ENCODE measurements at regions not wholly inside any gene's neighbourhood (a gene's known extent, or its start where the extent isn't known, plus 50 kb on each side); places are given as distances from the start of the nearest gene placed in this dataset.
A peak's percentile ranks its signal among the peaks of the same experiment; 100 is the strongest.

DNA sequence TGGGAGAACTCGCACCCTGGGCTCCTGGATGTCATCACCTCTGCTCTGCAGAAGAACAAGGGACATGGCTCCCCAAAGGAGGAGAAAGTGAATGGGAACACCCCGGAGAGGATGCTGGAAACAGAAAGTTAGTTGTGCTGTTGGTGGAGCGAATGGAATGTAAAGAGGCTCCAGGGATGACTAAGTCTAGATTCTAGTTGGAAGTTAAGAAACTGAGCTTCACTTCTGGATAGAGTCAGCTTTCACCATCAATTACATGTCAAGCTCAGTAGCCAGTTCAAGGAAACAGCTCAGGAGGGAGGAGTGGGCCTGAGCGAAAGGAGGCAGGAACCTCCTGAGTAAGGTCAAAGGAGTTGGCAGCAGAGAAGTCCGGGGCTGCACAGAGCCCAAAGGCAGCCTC lies 132.1 kb upstream of the ARID1B start:
- 86 to 94% (median 91%) methylated on average over 5 of the region's 5 CpGs for WGBS, 4 donors
- ATAC-seq (no peak), DNase-seq (no peak)
- H3K9me3 ChIP-seq, result peaks cover 0 to 6% (median 0%) of the 10 kb centered on the region in 12 donors
- H3K36me3 ChIP-seq, result no peaks in the 10 kb centered on the region
- no peak overlapping the region for H3K4me3 ChIP-seq
- no peaks in the 10 kb centered on the region for H3K27me3 ChIP-seq
- TF ChIP-seq, protein P1, sequence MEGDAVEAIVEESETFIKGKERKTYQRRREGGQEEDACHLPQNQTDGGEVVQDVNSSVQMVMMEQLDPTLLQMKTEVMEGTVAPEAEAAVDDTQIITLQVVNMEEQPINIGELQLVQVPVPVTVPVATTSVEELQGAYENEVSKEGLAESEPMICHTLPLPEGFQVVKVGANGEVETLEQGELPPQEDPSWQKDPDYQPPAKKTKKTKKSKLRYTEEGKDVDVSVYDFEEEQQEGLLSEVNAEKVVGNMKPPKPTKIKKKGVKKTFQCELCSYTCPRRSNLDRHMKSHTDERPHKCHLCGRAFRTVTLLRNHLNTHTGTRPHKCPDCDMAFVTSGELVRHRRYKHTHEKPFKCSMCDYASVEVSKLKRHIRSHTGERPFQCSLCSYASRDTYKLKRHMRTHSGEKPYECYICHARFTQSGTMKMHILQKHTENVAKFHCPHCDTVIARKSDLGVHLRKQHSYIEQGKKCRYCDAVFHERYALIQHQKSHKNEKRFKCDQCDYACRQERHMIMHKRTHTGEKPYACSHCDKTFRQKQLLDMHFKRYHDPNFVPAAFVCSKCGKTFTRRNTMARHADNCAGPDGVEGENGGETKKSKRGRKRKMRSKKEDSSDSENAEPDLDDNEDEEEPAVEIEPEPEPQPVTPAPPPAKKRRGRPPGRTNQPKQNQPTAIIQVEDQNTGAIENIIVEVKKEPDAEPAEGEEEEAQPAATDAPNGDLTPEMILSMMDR (IDR thresholded peaks at IDR 0.05), result no peak
- TF ChIP-seq POLR2A (IDR thresholded peaks at IDR 0.05), result no peak
- H3K27ac ChIP-seq, result no peak overlapping the region
- H3K4me1 ChIP-seq, result peaks cover 0 to 9% (median 0%) of the 10 kb centered on the region in 12 donors
- intact Hi-C loops (cut with DNase I), result no loop called here

DNA sequence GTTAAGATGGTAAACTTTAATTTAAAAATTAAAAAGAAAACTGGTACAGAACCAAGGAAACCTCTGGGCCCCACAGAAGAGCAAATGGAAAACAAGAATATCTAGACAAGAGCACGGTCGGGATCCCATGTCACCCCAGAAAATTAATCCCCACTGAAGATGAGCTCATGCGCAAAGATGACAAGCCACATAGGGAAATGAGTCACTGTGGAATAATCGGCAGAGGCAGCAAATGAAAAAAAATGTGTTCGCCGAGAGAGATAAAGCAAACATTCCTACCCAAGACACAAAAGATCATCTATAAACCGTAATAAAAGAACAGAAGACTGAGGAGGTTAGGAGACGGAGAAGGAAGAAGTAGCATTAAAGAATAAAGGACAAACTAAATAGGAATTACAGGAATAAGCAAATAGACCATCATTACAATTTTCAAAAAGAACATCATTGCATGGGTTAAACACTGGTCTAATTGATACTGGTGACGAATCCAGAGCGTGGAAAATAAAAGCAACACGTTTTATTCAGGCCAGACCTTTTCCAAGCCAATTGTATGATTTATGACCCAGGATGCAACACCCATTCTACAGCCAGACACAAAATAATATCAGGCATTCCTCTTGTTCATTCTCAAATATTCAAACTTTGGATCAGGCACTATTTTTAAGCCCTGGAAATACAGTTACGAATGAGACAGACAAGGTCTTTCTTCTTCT lies 138.0 kb upstream of the ARID1B start:
- H3K27me3 ChIP-seq, result no peaks in the 10 kb centered on the region
- H3K36me3 ChIP-seq, result no peaks in the 10 kb centered on the region
- TF ChIP-seq, protein P1 (IDR thresholded peaks at IDR 0.05), result no peak
- no peak for TF ChIP-seq POLR2A (IDR thresholded peaks at IDR 0.05)
- no peak overlapping the region for H3K4me3 ChIP-seq
- peaks cover 0 to 6% (median 0%) of the 10 kb centered on the region in 12 donors for H3K9me3 ChIP-seq
- intact Hi-C loops (cut with DNase I), result no loop called here
- WGBS, 4 donors, result 86 to 94% (median 92%) methylated on average over 12 of the region's 12 CpGs
- peaks cover 0 to 12% (median 0%) of the 10 kb centered on the region in 12 donors for H3K4me1 ChIP-seq
- DNase-seq, result no peak
- no peak overlapping the region for H3K27ac ChIP-seq
- ATAC-seq, result no peak

DNA sequence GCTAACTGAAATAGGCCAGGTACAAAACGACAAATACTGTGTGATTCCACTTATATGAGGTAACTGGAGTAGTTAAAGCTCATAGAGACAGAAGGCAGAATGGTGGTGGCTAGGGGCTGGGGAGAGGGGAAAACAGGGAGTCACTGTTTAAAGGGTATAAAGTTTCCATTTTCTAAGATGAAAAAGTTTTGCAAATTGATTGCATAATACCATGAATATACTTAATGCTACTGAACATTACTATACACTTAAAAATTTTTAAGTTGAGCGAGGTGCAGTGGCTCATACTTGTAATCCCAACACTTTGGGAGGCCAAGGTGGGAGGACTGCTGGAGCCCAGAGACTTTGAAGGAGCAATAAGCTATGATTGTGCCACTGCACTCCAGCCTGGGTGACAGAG lies 138.6 kb upstream of the ARID1B start:
- no peak overlapping the region for H3K4me3 ChIP-seq
- peaks cover 0 to 6% (median 0%) of the 10 kb centered on the region in 12 donors for H3K9me3 ChIP-seq
- no peaks in the 10 kb centered on the region for H3K36me3 ChIP-seq
- peaks cover 0 to 18% (median 0%) of the 10 kb centered on the region in 12 donors for H3K4me1 ChIP-seq
- 90 to 94% (median 91%) methylated on average over 2 of the region's 2 CpGs for WGBS, 4 donors
- H3K27ac ChIP-seq, result no peak overlapping the region
- ATAC-seq (no peak), DNase-seq (no peak)
- no peaks in the 10 kb centered on the region for H3K27me3 ChIP-seq
- TF ChIP-seq POLR2A (IDR thresholded peaks at IDR 0.05), result no peak
- TF ChIP-seq, protein P1 (IDR thresholded peaks at IDR 0.05), result no peak
- intact Hi-C loops (cut with DNase I), result no loop called here

DNA sequence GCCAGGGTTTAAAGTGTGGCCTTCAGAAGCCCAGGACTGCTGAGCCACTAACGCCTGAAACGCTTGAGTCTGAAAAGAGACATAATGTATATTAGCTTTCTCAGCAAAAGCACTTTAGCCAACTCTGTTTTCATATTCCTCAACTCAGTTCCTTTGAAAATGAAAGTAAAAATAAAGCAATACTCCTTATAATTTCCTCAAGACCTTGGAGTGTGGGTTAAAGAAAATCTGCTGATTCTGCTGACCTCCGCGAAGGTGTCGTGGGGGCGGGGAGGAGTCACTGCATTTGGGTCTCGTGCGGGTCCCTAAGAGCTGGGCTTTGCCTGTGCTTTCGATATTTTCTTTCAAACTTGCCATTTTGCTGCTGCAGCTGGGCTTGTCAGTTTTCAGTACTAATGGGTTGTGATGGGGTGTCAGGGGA lies 142.2 kb upstream of the ARID1B start:
- Histone ChIP-seq H3K27ac (peak overlapping the region in 1 of 12 donors; percentile 50), H3K36me3 (no peaks in the 10 kb centered on the region), H3K9me3 (no peaks in the 10 kb centered on the region), H3K27me3 (no peaks in the 10 kb centered on the region), H3K4me1 (peaks cover 0 to 20% (median 0%) of the 10 kb centered on the region in 12 donors), H3K4me3 (peak overlapping the region in 10 of 12 donors; percentile 21 to 48 (median 36))
- DNase-seq, result no peak
- TF ChIP-seq, protein P1 (IDR thresholded peaks at IDR 0.05), result no peak
- no peak for TF ChIP-seq POLR2A (IDR thresholded peaks at IDR 0.05)
- no peak for ATAC-seq
- intact Hi-C loops (cut with DNase I), result no loop called here
- 48 to 65% (median 63%) methylated on average over 9 of the region's 9 CpGs for WGBS, 4 donors
